Endodermal cell (in vitro differentiated cells): ENCODE measurements at regions not wholly inside any gene's neighbourhood (a gene's known extent, or its start where the extent isn't known, plus 50 kb on each side); places are given as distances from the start of the nearest gene placed in this dataset.
A peak's percentile ranks its signal among the peaks of the same experiment; 100 is the strongest.

Source experiments
- DNase-seq: peaks from one replicate; pipeline ENCODE4 v3.0.0-alpha.2; 2017
- H3K27ac ChIP-seq: 2 replicates; pipeline ENCODE4 v1.5.1; 2013; ENCODE audit warnings: mild to moderate bottlenecking, low read depth, low read length, moderate library complexity
- H3K27me3 ChIP-seq: 2 replicates; pipeline ENCODE4 v1.6.1; 2013; ENCODE audit warnings: mild to moderate bottlenecking, low read length, moderate library complexity; ENCODE audit not compliant: insufficient read depth, control insufficient read depth, poor library complexity, severe bottlenecking
- H3K36me3 ChIP-seq: 2 replicates; pipeline ENCODE4 v1.7.0; 2013; ENCODE audit warnings: mild to moderate bottlenecking, low read length, moderate library complexity; ENCODE audit not compliant: control insufficient read depth, insufficient read depth
- H3K4me1 ChIP-seq: one replicate; pipeline ENCODE4 v1.7.0; 2013; ENCODE audit warnings: low read length; ENCODE audit not compliant: control insufficient read depth, insufficient read depth
- H3K4me3 ChIP-seq: 2 replicates; pipeline ENCODE4 v1.5.1; 2013; ENCODE audit warnings: mild to moderate bottlenecking, low read length, moderate library complexity
- H3K9ac ChIP-seq: 2 replicates; pipeline ENCODE4 v1.6.1; 2013; ENCODE audit warnings: mild to moderate bottlenecking, low read length, moderate library complexity; ENCODE audit not compliant: poor library complexity, severe bottlenecking; ENCODE audit errors: extremely low read depth
- H3K9me3 ChIP-seq: 2 replicates; pipeline ENCODE4 v1.6.1; 2013; ENCODE audit warnings: mild to moderate bottlenecking, low read length, moderate library complexity; ENCODE audit not compliant: control insufficient read depth
- H3K27ac Mint-ChIP-seq: 2 replicates; pipeline ENCODE4 v1.8.0; 2020; ENCODE audit warnings: mixed read lengths
- H3K27me3 Mint-ChIP-seq: 2 replicates; pipeline ENCODE4 v1.8.0; 2021; ENCODE audit warnings: mild to moderate bottlenecking, mixed read lengths; ENCODE audit not compliant: insufficient read depth
- H3K36me3 Mint-ChIP-seq: 2 replicates; pipeline ENCODE4 v1.8.0; 2020; ENCODE audit warnings: low read depth, mixed read lengths
- H3K4me1 Mint-ChIP-seq: 2 replicates; pipeline ENCODE4 v1.8.0; 2020; ENCODE audit warnings: mixed read lengths
- H3K4me3 Mint-ChIP-seq: 2 replicates; pipeline ENCODE4 v1.8.0; 2020; ENCODE audit warnings: mild to moderate bottlenecking, moderate library complexity, mixed read lengths
- H3K9me3 Mint-ChIP-seq: 2 replicates; pipeline ENCODE4 v1.8.0; 2020; ENCODE audit warnings: mild to moderate bottlenecking, mixed read lengths
- WGBS, 2 experiments: methylation state at CpG; one replicate each; pipeline versions ENCODE4 v1.1.5 to v1.1.7; 2013; ENCODE audit warnings: missing lambda C conversion rate in 2 of 2, mixed read lengths in 1 of 2; ENCODE audit not compliant: insufficient coverage in 1 of 2, insufficient read length in 1 of 2; 5-methylcytosine and 5-hydroxymethylcytosine counted together
- TF ChIP-seq, protein P1 (sequence below): fragments of 200-600 bp; sonication (generic); conservative IDR thresholded peaks from 2 replicates; pipeline ENCODE4 v1.5.0; 2021; ENCODE audit warnings: antibody characterized with exemption, mild to moderate bottlenecking

DNA sequence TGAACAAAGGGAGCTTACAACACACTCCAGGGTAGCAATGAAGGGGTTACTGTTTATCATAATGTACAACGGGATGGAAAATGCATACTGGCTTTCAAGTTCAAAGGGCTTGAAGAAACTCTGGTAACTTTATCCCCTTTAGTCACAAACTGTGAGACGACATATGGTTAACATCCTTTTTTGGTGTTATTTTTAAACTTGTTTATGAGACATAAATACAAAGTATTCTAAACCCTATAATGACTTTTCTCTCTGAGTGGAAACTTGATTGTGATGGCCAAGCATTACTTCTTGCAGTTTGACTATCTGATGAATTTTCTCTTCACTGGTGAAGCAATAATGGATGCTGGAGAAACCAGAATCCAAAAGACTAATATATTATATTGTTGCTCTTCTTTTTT, 62.0 kb upstream of the SEMA3A start:
- H3K9me3 ChIP-seq: no peaks in the 10 kb centered on the region
- Mint-ChIP-seq H3K27ac (no peak overlapping the region), H3K9me3 (no peaks in the 10 kb centered on the region), H3K4me1 (no peaks in the 10 kb centered on the region), H3K4me3 (no peak overlapping the region), H3K27me3 (no peaks in the 10 kb centered on the region), H3K36me3 (no peaks in the 10 kb centered on the region)
- H3K9ac ChIP-seq: no peak overlapping the region
- 86 to 88% methylated on average over 1 to 2 of the region's 2 CpGs for WGBS, 2 experiments
- H3K4me3 ChIP-seq: no peak overlapping the region
- no peaks in the 10 kb centered on the region for H3K27me3 ChIP-seq
- H3K27ac ChIP-seq: no peak overlapping the region
- DNase-seq: no peak
- TF ChIP-seq, protein P1, sequence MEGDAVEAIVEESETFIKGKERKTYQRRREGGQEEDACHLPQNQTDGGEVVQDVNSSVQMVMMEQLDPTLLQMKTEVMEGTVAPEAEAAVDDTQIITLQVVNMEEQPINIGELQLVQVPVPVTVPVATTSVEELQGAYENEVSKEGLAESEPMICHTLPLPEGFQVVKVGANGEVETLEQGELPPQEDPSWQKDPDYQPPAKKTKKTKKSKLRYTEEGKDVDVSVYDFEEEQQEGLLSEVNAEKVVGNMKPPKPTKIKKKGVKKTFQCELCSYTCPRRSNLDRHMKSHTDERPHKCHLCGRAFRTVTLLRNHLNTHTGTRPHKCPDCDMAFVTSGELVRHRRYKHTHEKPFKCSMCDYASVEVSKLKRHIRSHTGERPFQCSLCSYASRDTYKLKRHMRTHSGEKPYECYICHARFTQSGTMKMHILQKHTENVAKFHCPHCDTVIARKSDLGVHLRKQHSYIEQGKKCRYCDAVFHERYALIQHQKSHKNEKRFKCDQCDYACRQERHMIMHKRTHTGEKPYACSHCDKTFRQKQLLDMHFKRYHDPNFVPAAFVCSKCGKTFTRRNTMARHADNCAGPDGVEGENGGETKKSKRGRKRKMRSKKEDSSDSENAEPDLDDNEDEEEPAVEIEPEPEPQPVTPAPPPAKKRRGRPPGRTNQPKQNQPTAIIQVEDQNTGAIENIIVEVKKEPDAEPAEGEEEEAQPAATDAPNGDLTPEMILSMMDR: no peak
- H3K4me1 ChIP-seq: no peaks in the 10 kb centered on the region
- no peaks in the 10 kb centered on the region for H3K36me3 ChIP-seq

DNA sequence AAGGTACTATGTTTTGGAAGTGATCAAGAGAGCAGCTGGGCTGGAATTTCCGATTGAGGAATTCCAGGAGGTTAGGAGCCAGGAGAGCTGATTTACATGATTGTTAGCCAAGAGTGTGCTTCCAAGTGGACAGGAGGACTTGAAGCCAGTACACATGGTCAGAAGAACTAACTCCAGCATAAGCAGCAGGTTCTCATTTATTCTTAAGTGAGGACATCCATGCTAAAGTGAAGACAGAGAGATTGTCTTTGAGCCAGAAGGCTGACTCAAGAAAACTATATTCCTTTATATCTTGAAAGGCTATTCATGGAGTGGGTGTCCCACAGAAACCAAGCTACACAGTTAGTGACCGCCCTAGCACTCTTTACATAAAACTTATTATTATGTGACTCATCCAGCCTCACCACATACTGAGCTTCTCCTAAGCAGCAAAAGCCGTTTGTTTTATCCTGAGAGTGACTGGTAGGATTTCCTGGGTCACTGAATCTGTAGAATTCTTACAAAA, 56.7 kb upstream of the SEMA3A start:
- H3K36me3 ChIP-seq: no peaks in the 10 kb centered on the region
- TF ChIP-seq, protein P1: no peak
- no peaks in the 10 kb centered on the region for H3K9me3 Mint-ChIP-seq
- peaks cover 3% of the 10 kb centered on the region for H3K4me1 Mint-ChIP-seq
- WGBS, 2 experiments: 30 to 65% methylated on average over 2 to 3 of the region's 3 CpGs
- no peak overlapping the region for H3K9ac ChIP-seq
- H3K36me3 Mint-ChIP-seq: no peaks in the 10 kb centered on the region
- no peaks in the 10 kb centered on the region for H3K9me3 ChIP-seq
- H3K27ac Mint-ChIP-seq: peak overlapping the region; percentile 53
- no peaks in the 10 kb centered on the region for H3K27me3 ChIP-seq
- no peak overlapping the region for H3K4me3 ChIP-seq
- H3K4me1 ChIP-seq: no peaks in the 10 kb centered on the region
- H3K27me3 Mint-ChIP-seq: no peaks in the 10 kb centered on the region
- no peak overlapping the region for H3K27ac ChIP-seq
- H3K4me3 Mint-ChIP-seq: no peak overlapping the region
- no peak for DNase-seq

DNA sequence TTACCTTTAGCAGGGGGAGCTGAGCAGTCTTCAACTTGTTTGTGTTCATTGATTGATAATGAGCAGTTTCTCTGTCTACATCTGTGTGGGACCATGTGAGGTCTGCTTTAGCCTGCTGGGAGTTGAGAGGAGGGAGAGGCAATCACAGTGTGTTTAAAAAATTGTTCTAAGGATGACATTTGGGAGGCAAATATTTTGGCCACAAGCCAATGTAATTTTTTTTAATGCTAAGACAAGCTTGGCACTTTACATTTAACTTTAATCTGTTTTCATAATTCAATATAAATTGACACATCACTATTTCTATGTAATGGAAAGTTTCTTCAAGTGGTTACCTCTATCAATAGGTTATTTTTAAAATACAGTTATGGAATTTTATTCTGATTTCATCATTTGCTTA, 55.9 kb upstream of the SEMA3A start:
- no peaks in the 10 kb centered on the region for H3K36me3 Mint-ChIP-seq

More for the DNA sequence above, 55.9 kb upstream of the SEMA3A start:
- H3K4me1 ChIP-seq: no peaks in the 10 kb centered on the region
- TF ChIP-seq, protein P1: no peak
- Mint-ChIP-seq H3K4me1 (peaks cover 3% of the 10 kb centered on the region), H3K27me3 (no peaks in the 10 kb centered on the region), H3K4me3 (no peak overlapping the region), H3K9me3 (peaks cover 8% of the 10 kb centered on the region), H3K27ac (no peak overlapping the region)
- H3K27me3 ChIP-seq: no peaks in the 10 kb centered on the region
- H3K9ac ChIP-seq: no peak overlapping the region
- H3K9me3 ChIP-seq: peaks cover 9% of the 10 kb centered on the region
- H3K4me3 ChIP-seq: no peak overlapping the region
- no peaks in the 10 kb centered on the region for H3K36me3 ChIP-seq
- no peak overlapping the region for H3K27ac ChIP-seq
- DNase-seq: no peak
